WERI-Rb-1 (cell line): ENCODE measurements at regions not wholly inside any gene's neighbourhood (a gene's known extent, or its start where the extent isn't known, plus 50 kb on each side); places are given as distances from the start of the nearest gene placed in this dataset.

Experiments used
- DNase-seq: peaks from one replicate; pipeline ENCODE4 v3.0.0-alpha.2; 2020
- H3K27ac ChIP-seq: fragments of 250-450 bp; sonication (Bioruptor Pico); 2 replicates; pipeline ENCODE4 v1.5.1; 2020; ENCODE audit warnings: mild to moderate bottlenecking, moderate library complexity
- H3K27me3 ChIP-seq: fragments of 250-450 bp; sonication (Bioruptor Pico); 2 replicates; pipeline ENCODE4 v1.5.1; 2021; ENCODE audit warnings: mild to moderate bottlenecking, low read depth, moderate library complexity; ENCODE audit not compliant: insufficient read depth, severe bottlenecking
- H3K36me3 ChIP-seq: fragments of 250-450 bp; sonication (Bioruptor Pico); 2 replicates; pipeline ENCODE4 v1.5.1; 2020; ENCODE audit warnings: mild to moderate bottlenecking, moderate library complexity
- H3K4me3 ChIP-seq: 2 replicates; pipeline ENCODE4 v1.5.1; 2011; ENCODE audit warnings: low read depth, mild to moderate bottlenecking, control low read depth, low read length
- H3K9me3 ChIP-seq: fragments of 250-450 bp; sonication (Bioruptor Pico); 2 replicates; pipeline ENCODE4 v1.5.1; 2021; ENCODE audit warnings: mild to moderate bottlenecking, moderate library complexity; ENCODE audit not compliant: severe bottlenecking
- CTCF ChIP-seq: IDR thresholded peaks from 2 replicates; pipeline ENCODE4 v1.5.1; 2011; ENCODE audit warnings: low read depth, mild to moderate bottlenecking, control low read depth, inconsistent platforms, low read length

- no peaks in the 10 kb centered on the region for H3K9me3 ChIP-seq
- no peak for DNase-seq
- no peaks in the 10 kb centered on the region for H3K36me3 ChIP-seq
- H3K4me3 ChIP-seq, result no peak overlapping the region
- H3K27ac ChIP-seq, result no peak overlapping the region
- no peak for TF ChIP-seq CTCF
- H3K27me3 ChIP-seq, result no peaks in the 10 kb centered on the region
Observed at GRCh38 chr15:81954158-81954783, 91.5 kb downstream of the MEX3B start.

GRCh38 chr15:81950841-81951414, 94.9 kb downstream of the MEX3B start:
- no peak for TF ChIP-seq CTCF
- DNase-seq, result no peak

GRCh38 chr15:81948751-81949150, 97.1 kb downstream of the MEX3B start:
- no peaks in the 10 kb centered on the region for H3K9me3 ChIP-seq
- DNase-seq, result no peak
- H3K27me3 ChIP-seq, result no peaks in the 10 kb centered on the region
- H3K27ac ChIP-seq, result no peak overlapping the region
- no peaks in the 10 kb centered on the region for H3K36me3 ChIP-seq
- no peak overlapping the region for H3K4me3 ChIP-seq
- no peak for TF ChIP-seq CTCF

More at GRCh38 chr15:81950841-81951414, 94.9 kb downstream of the MEX3B start:
- no peaks in the 10 kb centered on the region for H3K9me3 ChIP-seq
- H3K27me3 ChIP-seq, result no peaks in the 10 kb centered on the region
- no peak overlapping the region for H3K27ac ChIP-seq
- no peaks in the 10 kb centered on the region for H3K36me3 ChIP-seq
- H3K4me3 ChIP-seq, result no peak overlapping the region

- no peak for DNase-seq
- H3K4me3 ChIP-seq, result no peak overlapping the region
- no peak overlapping the region for H3K27ac ChIP-seq
- no peaks in the 10 kb centered on the region for H3K9me3 ChIP-seq
- no peaks in the 10 kb centered on the region for H3K27me3 ChIP-seq
- no peaks in the 10 kb centered on the region for H3K36me3 ChIP-seq
- TF ChIP-seq CTCF, result no peak
Observed at GRCh38 chr15:81948222-81948621, 97.6 kb downstream of the MEX3B start.

- DNase-seq, result no peak
- no peaks in the 10 kb centered on the region for H3K36me3 ChIP-seq
Observed at GRCh38 chr15:81947548-81947947, 98.3 kb downstream of the MEX3B start.

More at GRCh38 chr15:81947548-81947947, 98.3 kb downstream of the MEX3B start:
- no peak for TF ChIP-seq CTCF
- Histone ChIP-seq H3K9me3 (no peaks in the 10 kb centered on the region), H3K4me3 (no peak overlapping the region), H3K27me3 (no peaks in the 10 kb centered on the region), H3K27ac (no peak overlapping the region)
